ENCODE measurements at regions not wholly inside any gene's neighbourhood (a gene's known extent, or its start where the extent isn't known, plus 50 kb on each side); places are given as distances from the start of the nearest gene placed in this dataset.

DNA sequence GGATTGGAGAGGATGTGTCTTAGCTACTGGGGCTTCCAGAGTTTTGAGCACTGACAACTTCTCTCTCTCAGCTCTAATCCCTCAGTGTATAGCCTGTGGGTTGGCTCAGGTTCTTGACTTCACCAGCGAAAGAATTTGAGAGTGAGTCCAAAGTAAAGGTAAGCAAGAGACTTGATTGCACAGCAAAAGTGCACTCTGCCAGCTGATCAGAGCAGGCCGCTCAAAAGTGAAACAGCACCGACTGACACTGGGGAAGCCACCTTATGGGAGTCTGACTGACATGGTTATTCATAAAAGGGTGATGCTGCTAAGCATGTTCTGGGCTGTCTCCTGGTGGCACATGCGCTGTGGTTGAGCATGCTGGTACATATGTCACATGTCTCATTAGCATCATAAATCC, 389.5 kb downstream of the CBLN4 start:
- no peaks in the 10 kb centered on the region for H3K9me3 ChIP-seq (replicated peaks in 1 of 3)
- no peaks in the 10 kb centered on the region for H3K4me1 ChIP-seq (replicated peaks in 1 of 2)
- intact Hi-C loops (cut with DNase I) = no loop called here
- no peaks in the 10 kb centered on the region for H3K36me3 ChIP-seq (replicated peaks in 1 of 2)
- H3K4me3 ChIP-seq = no peak overlapping the region
- no peak overlapping the region for H3K27ac ChIP-seq
- TF ChIP-seq, protein P1, sequence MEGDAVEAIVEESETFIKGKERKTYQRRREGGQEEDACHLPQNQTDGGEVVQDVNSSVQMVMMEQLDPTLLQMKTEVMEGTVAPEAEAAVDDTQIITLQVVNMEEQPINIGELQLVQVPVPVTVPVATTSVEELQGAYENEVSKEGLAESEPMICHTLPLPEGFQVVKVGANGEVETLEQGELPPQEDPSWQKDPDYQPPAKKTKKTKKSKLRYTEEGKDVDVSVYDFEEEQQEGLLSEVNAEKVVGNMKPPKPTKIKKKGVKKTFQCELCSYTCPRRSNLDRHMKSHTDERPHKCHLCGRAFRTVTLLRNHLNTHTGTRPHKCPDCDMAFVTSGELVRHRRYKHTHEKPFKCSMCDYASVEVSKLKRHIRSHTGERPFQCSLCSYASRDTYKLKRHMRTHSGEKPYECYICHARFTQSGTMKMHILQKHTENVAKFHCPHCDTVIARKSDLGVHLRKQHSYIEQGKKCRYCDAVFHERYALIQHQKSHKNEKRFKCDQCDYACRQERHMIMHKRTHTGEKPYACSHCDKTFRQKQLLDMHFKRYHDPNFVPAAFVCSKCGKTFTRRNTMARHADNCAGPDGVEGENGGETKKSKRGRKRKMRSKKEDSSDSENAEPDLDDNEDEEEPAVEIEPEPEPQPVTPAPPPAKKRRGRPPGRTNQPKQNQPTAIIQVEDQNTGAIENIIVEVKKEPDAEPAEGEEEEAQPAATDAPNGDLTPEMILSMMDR (IDR thresholded peaks at IDR 0.05) = no peak
- TF ChIP-seq POLR2A (IDR thresholded peaks at IDR 0.05) = no peak
- 84 to 98% (median 89%) methylated on average over 4 of the region's 4 CpGs for WGBS, 4 donors
- no peaks in the 10 kb centered on the region for H3K27me3 ChIP-seq
- no peak for DNase-seq

- no peaks in the 10 kb centered on the region for H3K36me3 ChIP-seq (replicated peaks in 1 of 2)
- no peaks in the 10 kb centered on the region for H3K4me1 ChIP-seq (replicated peaks in 1 of 2)
Observed at GRCh38 chr20:55614220-55614757, 391.0 kb downstream of the CBLN4 start.

GRCh38 chr20:55610756-55611155, 394.6 kb downstream of the CBLN4 start:
- Histone ChIP-seq H3K4me1 (replicated peaks in 1 of 2) (no peaks in the 10 kb centered on the region), H3K27me3 (no peaks in the 10 kb centered on the region), H3K4me3 (no peak overlapping the region), H3K27ac (no peak overlapping the region), H3K9me3 (replicated peaks in 1 of 3) (no peaks in the 10 kb centered on the region), H3K36me3 (replicated peaks in 1 of 2) (no peaks in the 10 kb centered on the region)
- DNase-seq = no peak
- 39 to 54% (median 47%) methylated on average over 4 of the region's 4 CpGs for WGBS, 4 donors
- intact Hi-C loops (cut with DNase I) = no loop called here
- TF ChIP-seq POLR2A (IDR thresholded peaks at IDR 0.05) = no peak
- TF ChIP-seq, protein P1 (IDR thresholded peaks at IDR 0.05) = no peak

More at GRCh38 chr20:55614220-55614757, 391.0 kb downstream of the CBLN4 start:
- intact Hi-C loops (cut with DNase I) = no loop called here
- DNase-seq = no peak
- H3K27ac ChIP-seq = no peak overlapping the region
- H3K27me3 ChIP-seq = no peaks in the 10 kb centered on the region
- H3K9me3 ChIP-seq (replicated peaks in 1 of 3) = no peaks in the 10 kb centered on the region
- no peak overlapping the region for H3K4me3 ChIP-seq
- WGBS, 4 donors = 58 to 75% (median 72%) methylated on average over 7 of the region's 7 CpGs
- TF ChIP-seq, protein P1 (IDR thresholded peaks at IDR 0.05) = no peak
- no peak for TF ChIP-seq POLR2A (IDR thresholded peaks at IDR 0.05)

- 68 to 82% (median 80%) methylated on average over 1 of the region's 1 CpG for WGBS, 4 donors
- intact Hi-C loops (cut with DNase I) = no loop called here
- no peak overlapping the region for H3K4me3 ChIP-seq
- DNase-seq = no peak
- TF ChIP-seq POLR2A (IDR thresholded peaks at IDR 0.05) = no peak
- TF ChIP-seq, protein P1 (IDR thresholded peaks at IDR 0.05) = no peak
- H3K27ac ChIP-seq = no peak overlapping the region
- no peaks in the 10 kb centered on the region for H3K27me3 ChIP-seq
- no peaks in the 10 kb centered on the region for H3K4me1 ChIP-seq (replicated peaks in 1 of 2)
- H3K9me3 ChIP-seq (replicated peaks in 1 of 3) = no peaks in the 10 kb centered on the region
- H3K36me3 ChIP-seq (replicated peaks in 1 of 2) = no peaks in the 10 kb centered on the region
Observed at GRCh38 chr20:55605594-55605993, 399.7 kb downstream of the CBLN4 start.
